OCI-LY3 (cell line): ENCODE measurements at regions not wholly inside any gene's neighbourhood (a gene's known extent, or its start where the extent isn't known, plus 50 kb on each side); places are given as distances from the start of the nearest gene placed in this dataset.

ENCODE experiments used
- CTCF ChIP-seq: fragments of 200-600, 300-600 bp; sonication (generic); IDR thresholded peaks from 2 replicates; pipeline ENCODE4 v1.5.1; 2014; ENCODE audit warnings: antibody characterized with exemption, low read length, low read depth
- EZH2phosphoT487 ChIP-seq: fragments of 200-600 bp; shearing (Covaris generic); IDR thresholded peaks from 2 replicates; pipeline ENCODE4 v1.6.1; 2018; ENCODE audit warnings: antibody characterized with exemption, mixed run types, low read depth

DNA sequence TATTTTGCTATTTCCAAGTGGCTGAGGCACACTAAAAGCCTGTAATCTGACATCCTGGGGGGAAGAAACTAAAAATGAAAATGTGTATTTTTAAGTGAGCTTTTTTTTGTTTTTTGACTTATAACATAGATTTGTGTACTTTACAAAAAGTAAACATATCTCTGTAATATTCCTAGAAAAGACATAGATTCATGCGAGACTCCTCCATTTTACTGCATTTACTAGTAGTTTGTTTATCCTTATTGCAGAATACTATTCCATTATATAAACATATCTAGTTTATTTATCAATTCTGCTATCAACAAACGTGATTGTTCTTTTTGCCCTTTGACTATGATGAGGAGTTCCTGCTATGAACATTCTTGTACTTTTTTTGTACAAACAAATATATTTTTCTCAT lies 67.8 kb upstream of the PLSCR5 start:
- TF ChIP-seq CTCF = no peak
- TF ChIP-seq EZH2phosphoT487 = no peak
